CD4-positive, alpha-beta T cell treated with Interleukin-17A for 1 hour (primary cell): ENCODE measurements at regions not wholly inside any gene's neighbourhood (a gene's known extent, or its start where the extent isn't known, plus 50 kb on each side); places are given as distances from the start of the nearest gene placed in this dataset.

Source experiments
- DNase-seq: peaks from one replicate; pipeline ENCODE4 v3.0.0-alpha.2; 2020

GRCh38 chr3:28649266-28649665 is 300.6 kb upstream of the AZI2 start:
- DNase-seq, result no peak

GRCh38 chr3:28651159-28651558 is 302.5 kb upstream of the AZI2 start:
- DNase-seq, result no peak

- DNase-seq, result no peak
Observed at GRCh38 chr3:28664123-28664522, 315.5 kb upstream of the AZI2 start.

DNA sequence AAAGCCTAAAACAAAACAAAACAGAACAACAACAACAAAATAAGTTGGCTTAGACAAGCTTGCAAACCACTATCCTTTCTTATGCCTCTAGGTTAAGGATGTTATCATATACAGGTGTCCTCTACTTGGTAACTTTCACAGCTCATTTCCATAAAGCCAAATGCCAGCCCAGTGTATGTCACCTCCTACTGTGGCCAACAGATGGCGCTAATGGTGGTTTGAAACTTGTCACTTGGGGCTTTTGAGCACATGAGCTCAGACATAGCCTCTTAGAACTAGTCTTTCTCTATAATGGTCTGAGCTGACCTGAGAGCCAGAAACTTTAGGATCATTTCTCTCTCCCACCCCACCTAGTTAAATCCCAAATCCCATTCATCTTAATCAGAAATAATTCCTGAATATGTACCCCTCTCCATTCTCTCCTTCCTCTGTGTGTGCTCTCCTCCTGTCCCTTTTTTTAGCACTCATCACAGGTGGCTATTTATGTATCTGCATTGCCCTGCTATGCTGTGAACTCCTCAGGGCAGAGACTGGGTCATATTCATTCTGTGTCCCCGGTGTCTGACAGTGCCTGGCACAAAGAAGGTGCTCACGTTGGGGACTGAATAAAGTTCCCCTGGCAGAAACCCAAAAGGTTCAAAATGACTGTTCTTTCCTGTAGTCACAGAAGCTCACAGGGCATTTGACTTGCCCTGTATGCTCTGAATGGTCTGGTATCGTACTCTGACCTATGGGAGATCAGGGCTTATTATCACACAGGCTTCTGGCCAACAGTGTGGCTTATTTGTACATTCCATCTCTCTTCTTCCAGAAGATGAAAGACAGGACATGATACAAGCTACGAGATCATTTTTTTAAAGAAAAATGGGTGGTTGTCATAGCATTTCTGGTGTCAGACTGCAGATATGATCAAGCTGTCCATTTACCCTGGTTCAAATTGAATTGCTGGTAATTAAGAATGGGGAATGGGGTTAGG is 319.3 kb upstream of the AZI2 start:
- DNase-seq, result peak; percentile 39

- no peak for DNase-seq
Observed at GRCh38 chr3:28669870-28670269, 321.2 kb upstream of the AZI2 start.

DNA sequence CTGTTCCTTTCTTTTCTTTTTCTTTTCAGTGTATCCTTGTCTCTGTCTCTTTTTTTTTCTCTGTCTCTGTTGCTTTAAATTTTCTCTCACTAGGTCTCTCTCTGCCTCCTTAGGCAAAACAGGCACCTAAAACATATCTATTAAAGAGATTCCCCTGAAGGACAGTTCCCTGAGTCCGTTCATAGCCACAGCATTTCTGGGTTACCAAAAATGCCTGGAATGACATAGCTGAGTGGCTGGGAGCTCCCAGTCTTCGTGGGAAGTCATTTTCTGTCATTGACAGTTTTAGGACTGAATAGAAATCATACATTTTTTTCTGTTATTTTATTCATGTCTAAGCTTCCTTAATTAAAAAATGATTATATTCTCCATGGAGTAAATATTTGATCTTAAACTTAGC is 323.8 kb upstream of the AZI2 start:
- DNase-seq, result no peak

DNA sequence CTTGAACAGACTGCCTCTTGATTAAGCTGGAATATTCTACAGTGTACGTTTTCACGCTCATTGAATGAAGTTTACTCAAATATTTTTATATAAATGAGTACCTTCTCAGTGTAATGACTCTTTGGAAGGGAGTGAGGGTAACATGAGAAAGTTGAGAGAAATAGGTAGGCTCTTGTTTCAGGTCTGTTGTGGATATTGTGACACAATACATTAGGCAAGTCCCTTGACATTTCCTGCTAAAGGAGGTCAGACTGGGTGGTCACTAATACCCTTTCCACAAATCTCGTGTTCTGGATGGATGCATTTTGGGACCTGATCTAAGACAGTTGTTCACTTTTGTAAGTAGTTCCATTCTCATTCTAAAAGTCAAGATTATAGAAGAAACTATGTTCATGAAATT is 324.8 kb upstream of the AZI2 start:
- DNase-seq, result no peak

DNA sequence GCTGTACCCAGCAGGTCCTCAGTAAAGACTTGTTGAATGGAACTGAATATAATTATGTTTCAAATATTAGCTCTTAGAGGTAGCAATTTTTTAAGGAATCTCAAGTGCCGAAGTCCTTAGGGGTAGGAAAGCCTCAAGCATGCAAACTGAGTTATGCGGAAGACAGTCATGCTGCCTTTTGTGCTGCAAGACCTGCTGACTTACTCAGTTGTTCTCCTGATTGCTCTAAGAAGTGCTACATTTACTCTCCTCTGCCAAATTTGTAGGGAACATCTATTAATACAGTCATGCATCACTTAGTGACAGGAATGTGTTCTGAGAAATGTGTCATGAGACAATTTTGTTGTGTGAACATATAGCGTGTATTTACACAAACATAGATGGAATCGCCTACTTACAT is 325.6 kb upstream of the AZI2 start:
- DNase-seq, result no peak

DNA sequence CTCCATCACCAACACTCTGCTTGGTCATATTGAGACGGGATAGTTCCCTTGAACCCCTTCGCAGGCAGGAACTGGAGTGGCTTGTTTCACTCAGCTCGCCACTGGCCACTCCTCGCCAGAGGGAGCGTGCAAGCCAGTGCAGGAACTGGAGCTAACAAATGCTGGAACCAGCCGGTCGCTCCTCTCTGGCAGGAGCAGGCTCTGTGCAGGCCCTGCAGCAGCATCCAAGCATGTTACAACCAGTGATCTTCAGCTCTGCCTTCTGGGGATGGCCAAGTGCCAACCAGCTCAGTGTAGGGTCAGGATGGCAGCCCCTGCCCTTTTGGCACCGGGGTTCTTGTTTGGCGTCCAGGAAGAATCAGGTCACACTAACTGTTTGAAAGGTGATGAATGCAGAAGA is 329.0 kb upstream of the AZI2 start:
- no peak for DNase-seq

GRCh38 chr3:28678086-28678485 is 329.5 kb upstream of the AZI2 start:
- DNase-seq, result no peak

DNA sequence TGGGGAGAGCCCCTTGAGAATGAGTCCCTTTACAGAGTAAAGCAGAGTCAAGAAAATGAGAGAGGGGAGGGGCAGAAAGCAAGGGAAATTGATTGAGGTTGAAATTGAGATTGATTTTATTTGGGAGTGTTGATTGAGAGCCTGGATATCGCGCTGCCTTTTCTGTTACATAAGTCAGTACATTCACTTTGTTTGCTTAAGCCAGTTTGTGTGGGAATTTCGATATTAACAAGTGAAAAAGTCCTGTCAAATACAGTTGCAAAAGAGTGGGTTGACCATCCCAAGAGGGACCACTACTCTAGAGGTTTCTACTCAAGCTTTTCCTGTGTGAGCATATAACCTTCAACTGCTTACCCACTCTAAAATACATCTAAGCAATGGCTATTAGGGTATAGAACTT is 331.4 kb upstream of the AZI2 start:
- no peak for DNase-seq

DNA sequence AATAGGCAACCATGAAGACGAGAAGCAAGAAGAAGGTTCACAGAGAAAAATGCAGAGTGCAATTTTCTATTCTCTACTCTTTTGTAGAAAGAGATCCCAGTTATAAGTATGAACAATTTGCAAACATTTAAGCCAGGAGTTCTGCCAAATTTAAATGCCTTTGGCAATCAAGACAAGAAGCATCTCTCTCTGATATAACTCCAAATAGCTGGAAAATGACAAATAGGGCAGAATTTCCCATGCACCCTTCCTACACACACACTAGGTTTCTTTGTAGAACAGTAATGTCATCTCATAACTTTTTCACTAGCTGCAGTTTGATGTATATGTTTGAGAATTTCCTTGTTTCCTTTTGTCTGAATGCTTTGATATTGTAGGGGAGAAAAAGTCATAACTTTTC is 333.5 kb upstream of the AZI2 start:
- no peak for DNase-seq

DNA sequence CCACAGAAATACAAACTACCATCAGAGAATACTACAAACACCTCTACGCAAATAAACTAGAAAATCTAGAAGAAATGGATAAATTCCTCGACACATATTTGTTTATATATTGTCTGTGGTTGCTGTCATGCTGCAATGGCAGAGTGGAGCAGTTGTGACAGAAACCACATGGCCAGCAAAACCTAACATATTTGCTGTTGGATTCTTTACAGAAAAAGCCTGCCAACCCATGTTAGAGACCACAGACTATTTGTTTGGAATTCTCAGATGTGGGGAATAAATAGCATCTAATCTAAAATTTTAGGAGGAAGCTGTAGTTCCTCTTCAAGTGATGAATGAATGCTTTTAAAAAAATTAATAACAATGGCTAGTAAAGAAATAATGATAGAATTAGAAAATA is 341.6 kb upstream of the AZI2 start:
- no peak for DNase-seq

- DNase-seq, result no peak
Observed at GRCh38 chr3:28698706-28699105, 350.1 kb upstream of the AZI2 start.

- no peak for DNase-seq
Observed at GRCh38 chr3:28699283-28699682, 350.7 kb upstream of the AZI2 start.

GRCh38 chr3:28700728-28701127 is 352.1 kb upstream of the AZI2 start:
- DNase-seq, result no peak

DNA sequence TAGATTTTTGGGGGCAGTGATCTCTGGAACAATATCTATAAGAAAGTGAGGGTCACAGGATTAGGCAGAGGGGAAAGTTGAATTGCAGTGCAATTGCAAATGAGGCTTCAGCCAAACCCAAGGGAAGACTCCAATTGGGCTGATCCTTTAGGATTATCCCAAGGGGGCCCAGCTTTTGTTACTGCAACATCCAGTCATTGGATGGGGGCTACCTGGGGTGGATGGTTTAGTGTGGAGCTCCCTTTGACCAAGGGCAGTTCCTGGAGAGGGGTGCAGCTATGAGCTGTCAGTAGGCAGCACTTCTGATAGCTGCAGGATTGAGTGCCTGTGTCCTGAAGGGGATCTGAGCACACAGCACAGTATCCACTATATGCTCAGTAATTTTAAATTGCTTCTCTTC is 355.2 kb upstream of the AZI2 start:
- no peak for DNase-seq

DNA sequence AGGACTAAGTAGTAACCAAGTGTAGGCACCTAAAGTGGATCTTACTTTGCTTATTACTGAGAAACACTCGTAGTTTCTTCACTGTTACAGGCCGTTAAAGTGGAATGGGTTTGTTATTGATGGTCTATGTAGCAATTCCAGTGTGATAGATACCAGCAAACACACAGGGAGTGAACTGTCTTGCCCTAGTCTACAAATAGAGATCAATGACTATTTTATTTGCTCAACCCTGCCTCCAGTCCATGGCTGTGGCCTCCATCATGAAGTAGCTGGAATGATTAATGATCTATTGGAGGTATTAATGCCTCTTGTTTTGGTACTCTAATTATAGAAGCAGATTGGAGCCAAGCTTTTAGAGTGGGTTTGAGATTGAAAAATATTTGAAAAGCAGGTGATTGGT is 362.7 kb upstream of the AZI2 start:
- no peak for DNase-seq

- DNase-seq, result no peak
Observed at GRCh38 chr3:28716939-28717338, 368.3 kb upstream of the AZI2 start.

GRCh38 chr3:28718074-28718849 is 369.6 kb upstream of the AZI2 start:
- no peak for DNase-seq

DNA sequence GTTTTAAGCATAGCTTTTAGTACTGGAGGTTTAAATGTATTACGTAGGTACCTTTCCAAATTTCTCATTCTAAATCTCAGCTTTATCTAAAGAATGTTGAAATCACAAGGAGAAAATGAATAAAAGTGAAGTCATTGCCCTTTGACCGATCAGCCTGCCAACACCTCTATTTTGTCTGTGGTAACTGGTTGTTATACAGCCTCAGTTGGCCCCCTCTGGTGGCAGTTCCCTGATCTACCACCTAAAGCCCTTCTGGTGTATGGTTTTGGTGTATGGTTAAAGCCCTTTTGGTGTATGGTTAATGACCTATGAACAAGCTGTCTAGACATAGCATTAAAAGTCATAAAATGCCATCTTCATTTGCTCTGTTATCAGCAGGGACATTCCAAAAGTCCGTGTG is 378.2 kb upstream of the AZI2 start:
- no peak for DNase-seq

- no peak for DNase-seq
Observed at GRCh38 chr3:28727307-28727706, 378.7 kb upstream of the AZI2 start.

DNA sequence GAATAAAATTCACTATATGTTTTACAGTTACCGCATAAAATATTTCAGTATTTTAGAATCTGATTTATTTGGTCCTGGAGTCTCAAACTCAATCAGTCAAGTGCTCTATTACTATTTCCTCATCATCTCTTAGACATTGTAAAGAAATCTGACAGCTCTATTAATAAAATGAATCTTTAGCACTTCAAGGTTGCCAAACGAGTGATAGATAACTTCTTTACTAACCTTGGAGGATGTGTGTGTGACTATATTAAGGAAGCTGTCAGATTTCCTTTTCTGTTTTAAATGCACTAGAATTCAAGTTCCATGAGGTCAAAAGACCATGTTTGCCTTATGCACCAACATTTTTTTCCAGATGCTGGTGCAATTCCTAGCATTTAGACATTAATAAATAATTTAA is 389.8 kb upstream of the AZI2 start:
- no peak for DNase-seq

DNA sequence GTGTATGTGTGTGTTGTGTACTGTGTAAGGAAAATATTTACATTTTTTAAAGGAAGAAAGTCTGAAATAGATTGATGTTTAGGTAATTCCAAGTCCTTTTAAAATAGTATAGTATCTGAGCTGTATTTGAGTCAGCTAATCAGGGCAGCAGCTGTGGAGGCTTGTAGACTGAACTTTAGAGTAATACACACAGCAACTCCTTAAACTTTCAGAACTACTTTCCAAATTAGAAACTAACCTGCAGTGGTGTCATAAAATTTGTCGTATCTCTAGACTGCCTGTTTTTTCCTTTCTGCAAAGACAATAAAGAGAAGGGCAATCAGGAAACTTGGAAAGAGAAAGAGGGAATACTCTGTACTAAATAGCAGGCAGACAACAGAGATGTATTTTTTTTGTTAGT is 391.0 kb upstream of the AZI2 start:
- no peak for DNase-seq
